ENCODE measurements at regions not wholly inside any gene's neighbourhood (a gene's known extent, or its start where the extent isn't known, plus 50 kb on each side); places are given as distances from the start of the nearest gene placed in this dataset.

DNA sequence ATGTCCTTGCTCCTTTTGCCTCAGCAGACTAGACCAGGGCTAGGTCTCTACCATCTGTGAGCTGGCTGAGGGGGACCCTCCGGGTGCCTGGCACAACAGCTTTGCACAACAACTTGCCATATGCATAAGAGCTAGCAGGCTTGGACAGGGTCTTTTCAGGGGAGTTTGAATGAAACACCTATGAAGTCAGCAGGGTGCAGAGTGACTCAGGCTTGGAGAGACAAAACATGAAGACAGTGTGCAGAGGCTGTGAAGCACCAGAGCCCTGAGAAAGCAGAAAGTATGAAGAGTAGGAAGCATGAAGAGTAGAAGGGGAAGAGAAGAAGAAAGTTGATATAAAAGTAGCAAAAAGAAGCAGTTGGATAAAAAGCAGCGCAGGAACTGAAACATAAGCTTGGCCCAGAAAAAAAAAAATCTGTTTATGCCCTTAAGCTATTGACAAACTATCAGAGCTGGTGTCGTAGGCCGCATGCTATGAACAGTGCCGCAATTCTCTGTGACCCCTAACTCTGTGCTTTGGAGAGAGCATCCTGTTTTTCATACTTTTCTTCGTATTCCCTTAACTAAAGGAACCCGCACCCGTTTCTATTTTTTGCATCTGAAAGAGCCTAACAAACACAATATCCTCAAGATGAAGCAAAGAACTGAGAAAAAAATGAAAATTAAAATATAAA is 52.7 kb upstream of the FAM216B start:
- TF ChIP-seq, protein P1, sequence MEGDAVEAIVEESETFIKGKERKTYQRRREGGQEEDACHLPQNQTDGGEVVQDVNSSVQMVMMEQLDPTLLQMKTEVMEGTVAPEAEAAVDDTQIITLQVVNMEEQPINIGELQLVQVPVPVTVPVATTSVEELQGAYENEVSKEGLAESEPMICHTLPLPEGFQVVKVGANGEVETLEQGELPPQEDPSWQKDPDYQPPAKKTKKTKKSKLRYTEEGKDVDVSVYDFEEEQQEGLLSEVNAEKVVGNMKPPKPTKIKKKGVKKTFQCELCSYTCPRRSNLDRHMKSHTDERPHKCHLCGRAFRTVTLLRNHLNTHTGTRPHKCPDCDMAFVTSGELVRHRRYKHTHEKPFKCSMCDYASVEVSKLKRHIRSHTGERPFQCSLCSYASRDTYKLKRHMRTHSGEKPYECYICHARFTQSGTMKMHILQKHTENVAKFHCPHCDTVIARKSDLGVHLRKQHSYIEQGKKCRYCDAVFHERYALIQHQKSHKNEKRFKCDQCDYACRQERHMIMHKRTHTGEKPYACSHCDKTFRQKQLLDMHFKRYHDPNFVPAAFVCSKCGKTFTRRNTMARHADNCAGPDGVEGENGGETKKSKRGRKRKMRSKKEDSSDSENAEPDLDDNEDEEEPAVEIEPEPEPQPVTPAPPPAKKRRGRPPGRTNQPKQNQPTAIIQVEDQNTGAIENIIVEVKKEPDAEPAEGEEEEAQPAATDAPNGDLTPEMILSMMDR (conservative IDR thresholded peaks at IDR 0.05; ENCODE audit: low read depth, low read length) = no peak
- TF ChIP-seq EZH2 (IDR thresholded peaks at IDR 0.05; ENCODE audit: low read length, unreplicated experiment) (no peak), EZH2phosphoT487 (IDR thresholded peaks at IDR 0.05; ENCODE audit: borderline replicate concordance, low read length) (no peak)

Measured in PC-3 (cell line).